GM23248 (cell line): ENCODE measurements at regions not wholly inside any gene's neighbourhood (a gene's known extent, or its start where the extent isn't known, plus 50 kb on each side); places are given as distances from the start of the nearest gene placed in this dataset.

Experiments
- EZH2 ChIP-seq: fragments of 200-600 bp; sonication (generic); IDR thresholded peaks from 2 replicates; pipeline ENCODE4 v1.6.1; 2018; ENCODE audit warnings: antibody characterized with exemption, mild to moderate bottlenecking; ENCODE audit not compliant: insufficient read depth, poor library complexity, severe bottlenecking
- EZH2phosphoT487 ChIP-seq: fragments of 200-600 bp; sonication (generic); IDR thresholded peaks from 2 replicates; pipeline ENCODE4 v1.6.1; 2018; ENCODE audit warnings: antibody characterized with exemption, moderate library complexity, mild to moderate bottlenecking, low read depth; ENCODE audit not compliant: insufficient read depth

GRCh38 chr17:27952366-27952765 is 59.2 kb upstream of the LYRM9 start:
- TF ChIP-seq EZH2 = no peak
- TF ChIP-seq EZH2phosphoT487 = no peak
